Neural progenitor cell (in vitro differentiated cells): ENCODE measurements at regions not wholly inside any gene's neighbourhood (a gene's known extent, or its start where the extent isn't known, plus 50 kb on each side); places are given as distances from the start of the nearest gene placed in this dataset.

Experiments
- DNase-seq: peaks from one replicate; pipeline ENCODE4 v3.0.0-alpha.2; 2016; ENCODE audit warnings: low spot score
- H2AFZ ChIP-seq: fragments of 200-600 bp; sonication (generic); replicated peaks from 2 replicates; pipeline ENCODE4 v1.6.1; 2016; ENCODE audit warnings: antibody characterized with exemption
- H3F3A ChIP-seq: fragments of 200-600 bp; sonication (generic); 2 replicates; pipeline ENCODE4 v1.6.1; 2016; ENCODE audit warnings: antibody characterized with exemption, low read depth
- H3K27ac ChIP-seq: fragments of 200-600 bp; sonication (generic); 2 replicates; pipeline ENCODE4 v1.5.1; 2016; ENCODE audit warnings: mild to moderate bottlenecking
- H3K27me3 ChIP-seq: fragments of 200-600 bp; sonication (generic); 2 replicates; pipeline ENCODE4 v1.6.1; 2016; ENCODE audit warnings: mild to moderate bottlenecking, moderate library complexity
- H3K36me3 ChIP-seq: fragments of 200-600 bp; sonication (generic); 2 replicates; pipeline ENCODE4 v1.5.1; 2016
- H3K4me1 ChIP-seq: fragments of 200-600 bp; sonication (generic); 2 replicates; pipeline ENCODE4 v1.6.1; 2016; ENCODE audit warnings: mixed run types
- H3K4me2 ChIP-seq: fragments of 200-600 bp; sonication (generic); 2 replicates; pipeline ENCODE4 v1.6.1; 2016
- H3K4me3 ChIP-seq: fragments of 200-600 bp; sonication (generic); 2 replicates; pipeline ENCODE4 v1.5.1; 2016
- H3K79me2 ChIP-seq: fragments of 200-600 bp; sonication (generic); 2 replicates; pipeline ENCODE4 v1.6.1; 2016; ENCODE audit warnings: low read depth
- H3K9ac ChIP-seq: fragments of 200-600 bp; sonication (generic); 2 replicates; pipeline ENCODE4 v1.6.1; 2016
- H3K9me3 ChIP-seq: fragments of 200-600 bp; sonication (generic); 2 replicates; pipeline ENCODE4 v1.5.1; 2016; ENCODE audit warnings: low read depth
- H4K20me1 ChIP-seq: fragments of 200-600 bp; sonication (generic); 2 replicates; pipeline ENCODE4 v1.6.1; 2016; ENCODE audit warnings: low read depth
- H3K27ac Mint-ChIP-seq: 3 replicates; pipeline ENCODE4 v1.8.0; 2021; ENCODE audit warnings: mixed read lengths
- H3K27me3 Mint-ChIP-seq: 2 replicates; pipeline ENCODE4 v1.8.0; 2022; ENCODE audit warnings: low read depth, mild to moderate bottlenecking, inconsistent platforms, moderate library complexity, mixed read lengths; ENCODE audit not compliant: insufficient read depth
- H3K36me3 Mint-ChIP-seq: 3 replicates; pipeline ENCODE4 v1.8.0; 2021; ENCODE audit warnings: mixed read lengths
- H3K4me1 Mint-ChIP-seq: 3 replicates; pipeline ENCODE4 v1.8.0; 2021; ENCODE audit warnings: mixed read lengths
- H3K4me3 Mint-ChIP-seq: 3 replicates; pipeline ENCODE4 v1.8.0; 2021; ENCODE audit warnings: mild to moderate bottlenecking, moderate library complexity, mixed read lengths
- H3K9me3 Mint-ChIP-seq: 3 replicates; pipeline ENCODE4 v1.8.0; 2020; ENCODE audit warnings: mixed read lengths
- CTCF ChIP-seq: fragments of 200-600 bp; sonication (generic); IDR thresholded peaks from 2 replicates; pipeline ENCODE4 v1.5.1; 2017; ENCODE audit warnings: antibody characterized with exemption, mild to moderate bottlenecking
- EZH2 ChIP-seq: fragments of 200-600 bp; sonication (generic); IDR thresholded peaks from 2 replicates; pipeline ENCODE4 v1.6.1; 2017; ENCODE audit warnings: antibody characterized with exemption, mild to moderate bottlenecking, moderate library complexity
- EZH2phosphoT487 ChIP-seq: fragments of 200-600 bp; sonication (generic); IDR thresholded peaks from 2 replicates; pipeline ENCODE4 v1.6.1; 2017; ENCODE audit warnings: antibody characterized with exemption

GRCh38 chr5:153926201-153926600 lies 112.5 kb downstream of the FAM114A2 start:
- H3F3A ChIP-seq: no peaks in the 10 kb centered on the region
- TF ChIP-seq EZH2: no peak
- TF ChIP-seq CTCF: no peak
- no peak for TF ChIP-seq EZH2phosphoT487
- peaks cover 2% of the 10 kb centered on the region for H3K9me3 Mint-ChIP-seq
- H3K27me3 ChIP-seq: no peaks in the 10 kb centered on the region
- DNase-seq: no peak
- no peak overlapping the region for H3K27ac ChIP-seq
- no peak overlapping the region for H3K4me3 Mint-ChIP-seq
- H3K4me3 ChIP-seq: no peak overlapping the region
- H3K4me1 Mint-ChIP-seq: no peaks in the 10 kb centered on the region
- H3K36me3 Mint-ChIP-seq: no peaks in the 10 kb centered on the region
- no peaks in the 10 kb centered on the region for H3K9me3 ChIP-seq
- no peak overlapping the region for H3K27ac Mint-ChIP-seq
- H3K36me3 ChIP-seq: no peaks in the 10 kb centered on the region
- H3K79me2 ChIP-seq: no peaks in the 10 kb centered on the region
- H3K9ac ChIP-seq: no peak overlapping the region
- no peaks in the 10 kb centered on the region for H3K27me3 Mint-ChIP-seq
- no peak overlapping the region for H2AFZ ChIP-seq
- H3K4me1 ChIP-seq: no peaks in the 10 kb centered on the region
- H4K20me1 ChIP-seq: no peaks in the 10 kb centered on the region
- H3K4me2 ChIP-seq: no peak overlapping the region

GRCh38 chr5:153919161-153919560 lies 119.5 kb downstream of the FAM114A2 start:
- H3F3A ChIP-seq: no peaks in the 10 kb centered on the region
- no peaks in the 10 kb centered on the region for H3K4me1 ChIP-seq
- no peak overlapping the region for H3K27ac ChIP-seq
- H2AFZ ChIP-seq: no peak overlapping the region
- H3K4me2 ChIP-seq: no peak overlapping the region
- Mint-ChIP-seq H3K27me3 (no peaks in the 10 kb centered on the region), H3K36me3 (peaks cover 2% of the 10 kb centered on the region), H3K4me3 (no peak overlapping the region), H3K9me3 (peaks cover 12% of the 10 kb centered on the region), H3K4me1 (no peaks in the 10 kb centered on the region), H3K27ac (no peak overlapping the region)
- H3K9me3 ChIP-seq: no peaks in the 10 kb centered on the region
- no peaks in the 10 kb centered on the region for H3K36me3 ChIP-seq
- H3K9ac ChIP-seq: no peak overlapping the region
- no peaks in the 10 kb centered on the region for H4K20me1 ChIP-seq
- no peak overlapping the region for H3K4me3 ChIP-seq
- no peak for DNase-seq
- no peak for TF ChIP-seq EZH2
- no peak for TF ChIP-seq CTCF
- no peak for TF ChIP-seq EZH2phosphoT487
- no peaks in the 10 kb centered on the region for H3K27me3 ChIP-seq
- H3K79me2 ChIP-seq: no peaks in the 10 kb centered on the region

- H3K9me3 ChIP-seq: no peaks in the 10 kb centered on the region
- H3F3A ChIP-seq: peaks cover 6% of the 10 kb centered on the region
- peaks cover 7% of the 10 kb centered on the region for H3K27me3 Mint-ChIP-seq
- no peaks in the 10 kb centered on the region for H3K79me2 ChIP-seq
- DNase-seq: no peak
- H3K9ac ChIP-seq: no peak overlapping the region
- peaks cover 7% of the 10 kb centered on the region for H3K4me1 ChIP-seq
- no peak overlapping the region for H3K27ac Mint-ChIP-seq
- no peaks in the 10 kb centered on the region for H3K36me3 Mint-ChIP-seq
- TF ChIP-seq EZH2 (no peak), CTCF (no peak), EZH2phosphoT487 (no peak)
- no peak overlapping the region for H2AFZ ChIP-seq
- H3K27me3 ChIP-seq: no peaks in the 10 kb centered on the region
- no peaks in the 10 kb centered on the region for H3K4me1 Mint-ChIP-seq
- H3K9me3 Mint-ChIP-seq: no peaks in the 10 kb centered on the region
- no peak overlapping the region for H3K4me3 ChIP-seq
- H3K36me3 ChIP-seq: no peaks in the 10 kb centered on the region
- no peak overlapping the region for H3K4me2 ChIP-seq
- no peak overlapping the region for H3K27ac ChIP-seq
- no peaks in the 10 kb centered on the region for H4K20me1 ChIP-seq
- H3K4me3 Mint-ChIP-seq: no peak overlapping the region
Measured at GRCh38 chr5:153907170-153907775, 131.4 kb downstream of the FAM114A2 start.
